ENCODE measurements at regions not wholly inside any gene's neighbourhood (a gene's known extent, or its start where the extent isn't known, plus 50 kb on each side); places are given as distances from the start of the nearest gene placed in this dataset.

- TF ChIP-seq POLR2AphosphoS5 (IDR thresholded peaks at IDR 0.05; ENCODE audit: low read depth), result no peak
- no peak for TF ChIP-seq CTCF (IDR thresholded peaks at IDR 0.05; ENCODE audit: insufficient read depth, low read length)
- no peak for TF ChIP-seq GABPA (IDR thresholded peaks at IDR 0.05; ENCODE audit: low read depth)
- TF ChIP-seq REST (IDR thresholded peaks at IDR 0.05; ENCODE audit: insufficient replicate concordance, low read depth), result no peak
These were observed 112.2 kb upstream of the SYNCRIP start for GRCh38 chr6:85754894-85755293.
